Stimulated activated naive CD4-positive, alpha-beta T cell (primary cell): ENCODE measurements at regions not wholly inside any gene's neighbourhood (a gene's known extent, or its start where the extent isn't known, plus 50 kb on each side); places are given as distances from the start of the nearest gene placed in this dataset.

Experiments used
- DNase-seq, 6 experiments: peaks; one replicate each; lab custom pipeline; 2025; lab: John Stamatoyannopoulos, UW

DNA sequence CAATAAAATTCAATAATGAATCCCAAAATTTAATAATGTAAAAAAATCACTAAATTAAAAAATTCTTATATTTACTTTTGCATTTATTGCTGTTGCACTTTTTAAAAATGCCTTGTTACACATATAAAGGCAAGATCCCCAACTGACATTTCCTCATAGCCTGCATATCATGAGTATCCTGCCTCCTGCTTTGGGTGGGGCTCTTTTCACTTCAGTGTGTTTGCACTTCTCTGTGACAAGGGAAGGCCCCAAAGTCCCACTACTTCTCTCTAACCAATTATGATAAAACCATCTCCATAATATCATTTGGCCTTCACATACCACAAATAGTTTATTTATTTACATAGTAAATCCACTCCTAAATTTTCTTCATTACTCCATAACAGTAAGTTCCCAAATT, 446.1 kb upstream of the MARCKS start:
- DNase-seq, result no peak

DNA sequence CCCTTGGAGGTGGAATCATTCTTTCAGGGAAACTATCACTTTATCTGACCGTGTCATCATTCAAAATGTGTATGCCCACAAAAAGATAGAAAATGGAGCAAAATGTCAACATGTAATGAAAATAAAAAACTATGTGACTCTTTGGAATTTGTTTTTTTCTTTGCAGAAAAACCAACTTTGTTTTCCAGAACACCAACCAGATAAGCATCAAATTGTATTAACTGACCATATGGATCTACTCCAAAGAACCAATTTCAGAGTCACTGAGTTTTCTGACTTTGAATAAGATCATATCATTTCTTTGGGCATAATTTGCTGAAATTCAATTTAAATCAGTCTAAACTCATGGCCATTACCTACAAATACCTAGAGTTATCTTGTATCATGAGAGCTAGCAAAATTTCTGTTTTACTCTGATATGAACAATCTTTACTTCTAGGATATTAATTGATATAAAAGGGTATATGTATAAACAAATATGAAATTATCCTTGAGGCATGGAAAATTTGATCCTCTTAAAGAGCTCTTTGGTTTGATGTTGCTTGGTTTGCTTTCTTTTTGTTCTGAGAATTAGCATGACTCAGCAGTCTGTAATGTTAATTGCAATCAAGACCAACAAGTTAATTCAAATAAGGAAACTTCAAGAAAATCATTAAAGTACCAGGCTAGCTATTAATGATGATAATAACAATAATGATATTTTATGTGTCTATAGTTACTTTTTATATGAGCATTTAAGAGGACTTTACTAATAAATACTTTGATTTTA, 444.4 kb upstream of the MARCKS start:
- no peak for DNase-seq

DNA sequence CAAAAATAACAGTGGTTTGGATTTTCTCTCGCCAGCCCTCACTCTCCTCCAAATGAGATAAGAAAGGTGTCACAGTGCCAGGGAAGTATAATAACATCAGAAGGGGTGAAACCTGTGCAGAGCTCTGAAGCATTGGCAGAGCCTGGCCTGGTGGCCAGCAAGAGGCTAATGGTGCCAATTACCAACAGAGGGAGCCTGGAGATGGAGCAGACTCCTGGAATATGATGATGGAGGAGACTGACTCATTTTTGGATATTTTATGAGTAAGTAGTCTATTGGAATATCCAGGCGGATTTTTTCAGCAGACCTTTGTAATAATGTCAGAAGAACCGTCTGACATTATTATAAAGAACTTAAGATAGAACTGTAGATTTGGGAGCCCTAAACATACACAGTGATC, 442.6 kb upstream of the MARCKS start:
- DNase-seq, result no peak

DNA sequence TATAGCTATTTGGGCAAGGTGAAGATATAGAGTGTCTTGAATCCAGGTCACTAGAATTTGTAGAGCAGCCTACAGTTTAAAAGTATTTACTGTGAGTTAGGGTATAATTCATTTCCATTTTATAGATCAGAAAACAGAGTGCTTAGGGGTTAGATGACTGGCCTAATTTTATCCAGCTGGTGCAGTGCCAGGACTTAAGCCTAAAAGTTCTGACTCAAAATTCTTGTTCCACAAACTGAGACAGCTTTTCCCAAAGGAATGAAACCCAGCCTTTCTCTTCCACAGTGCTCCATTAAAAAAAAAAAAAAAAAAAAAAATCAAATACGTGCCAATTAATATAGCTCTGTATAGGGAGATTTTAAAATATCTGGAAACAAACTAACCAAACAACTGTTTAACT, 441.0 kb upstream of the MARCKS start:
- DNase-seq, result no peak

DNA sequence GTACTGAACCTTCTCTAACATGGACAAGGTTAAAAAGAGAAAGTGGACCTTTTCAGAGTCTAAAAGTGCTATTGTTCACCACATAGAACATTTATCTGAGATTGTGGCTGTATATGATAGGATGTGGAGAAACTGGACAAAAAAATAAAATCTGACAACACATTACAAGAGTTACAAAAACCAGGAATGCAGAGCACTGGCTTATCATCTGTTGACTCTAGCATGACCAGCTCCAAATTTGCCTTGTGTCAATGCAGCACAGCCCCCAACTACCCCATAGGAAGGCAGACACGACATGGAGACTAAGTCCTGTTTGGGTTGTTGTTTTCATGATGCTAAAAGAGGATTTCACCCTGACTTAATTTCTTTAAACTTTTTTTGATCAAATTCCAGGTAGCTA, 436.9 kb upstream of the MARCKS start:
- no peak for DNase-seq

DNA sequence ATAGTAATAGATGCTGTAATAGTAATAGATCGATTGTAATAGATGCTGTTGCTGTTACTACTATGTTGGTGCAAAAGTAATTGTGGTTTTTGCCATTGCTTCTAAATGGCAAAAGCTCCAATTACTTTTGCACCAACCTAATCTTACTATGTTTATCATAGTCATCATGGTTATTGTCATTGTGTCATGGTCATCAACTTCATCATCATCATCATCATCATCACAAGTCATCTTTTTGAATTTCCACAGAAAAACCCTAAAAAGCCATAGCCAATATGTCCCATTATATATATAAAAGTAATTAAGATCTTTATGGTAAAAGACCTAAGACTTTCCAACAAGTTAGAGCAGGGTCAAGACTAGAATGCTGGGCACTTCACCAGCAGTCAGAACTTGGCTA, 435.1 kb upstream of the MARCKS start:
- DNase-seq, result no peak

DNA sequence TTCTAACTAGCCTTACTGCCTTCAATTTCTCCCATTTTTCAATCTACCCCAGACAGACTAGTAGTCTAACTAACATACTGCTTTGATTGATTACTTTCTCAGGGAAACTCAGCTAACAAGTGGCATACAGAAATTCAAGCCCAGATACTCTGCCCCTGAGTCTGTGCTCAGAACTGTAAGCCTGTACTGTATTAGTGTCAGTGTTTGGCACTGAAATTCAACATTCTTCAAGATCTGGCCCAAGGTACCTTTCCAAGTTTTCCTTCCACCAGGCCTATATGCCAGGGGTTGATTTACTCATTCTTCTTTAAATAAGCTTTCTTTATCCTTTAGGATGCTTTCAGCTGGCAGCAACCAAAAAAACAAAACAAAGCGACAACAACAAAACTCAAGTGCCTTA, 433.2 kb upstream of the MARCKS start:
- no peak for DNase-seq

DNA sequence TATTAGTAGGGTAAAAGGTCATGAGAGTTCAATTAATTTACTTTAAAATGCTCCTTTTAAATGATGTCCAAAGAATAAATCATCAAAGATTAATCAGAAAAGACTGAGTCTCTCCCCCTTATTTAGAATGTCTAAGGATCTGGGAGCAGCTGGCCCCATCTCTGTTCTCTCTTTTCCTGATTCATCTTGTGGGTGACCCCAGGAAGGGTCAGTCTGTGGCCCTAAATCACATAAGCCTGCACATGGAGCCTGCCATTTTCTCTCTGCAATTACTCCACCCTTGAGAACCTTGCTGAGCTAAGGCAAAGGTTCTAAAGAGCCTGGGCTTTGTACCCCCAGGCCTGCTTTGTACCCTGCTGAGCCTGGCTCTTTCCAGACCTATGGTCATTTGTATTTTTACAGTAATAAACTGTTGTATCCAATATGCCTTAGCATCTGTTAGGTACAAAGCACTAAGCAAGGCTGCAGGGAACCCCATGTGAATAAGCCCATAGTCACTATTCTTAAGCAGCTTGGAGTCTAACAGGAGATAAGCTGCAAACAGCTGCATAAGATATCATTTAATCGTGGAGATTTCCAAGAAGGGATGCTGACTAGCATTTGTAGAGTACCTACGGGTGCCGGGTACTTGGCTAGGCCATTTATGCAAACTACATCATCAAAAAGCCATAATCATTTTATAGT, 431.0 kb upstream of the MARCKS start:
- no peak for DNase-seq

DNA sequence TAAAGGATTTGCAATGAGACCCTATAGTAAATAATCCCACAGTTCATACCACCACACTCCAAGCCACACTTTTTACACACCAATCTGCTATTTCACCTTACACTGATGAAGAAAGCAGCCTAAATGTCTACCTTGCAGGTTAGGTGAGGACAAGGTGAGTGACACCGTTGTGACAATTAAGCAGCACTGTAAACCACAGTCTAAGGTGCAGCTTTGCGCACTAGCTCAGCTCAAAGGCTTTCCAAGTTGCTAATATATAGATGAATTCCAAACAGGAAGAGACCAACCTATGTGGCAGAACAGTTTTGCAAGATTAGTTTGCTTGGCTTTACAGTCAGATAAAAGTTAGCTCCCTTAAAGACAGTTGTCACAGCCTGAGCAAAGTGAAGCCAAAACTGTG, 429.5 kb upstream of the MARCKS start:
- no peak for DNase-seq

DNA sequence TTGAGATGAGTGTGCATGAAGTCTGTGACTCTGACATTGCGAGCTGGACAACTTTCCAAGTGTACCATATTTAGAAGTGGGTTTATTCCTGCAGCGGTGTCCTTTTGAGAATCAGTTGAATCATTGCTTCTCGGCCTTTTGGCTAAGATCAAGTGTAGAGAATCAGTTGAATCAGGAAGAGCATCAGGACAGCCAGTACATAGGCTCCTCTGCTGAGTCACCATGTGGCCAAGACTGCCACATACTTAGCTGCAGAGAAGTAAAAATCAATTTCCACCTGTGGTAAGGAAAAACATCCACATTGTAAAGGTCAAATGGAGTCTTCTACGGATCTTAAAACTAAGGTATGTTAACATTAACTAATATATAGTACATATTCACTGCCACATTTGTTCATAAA, 428.4 kb upstream of the MARCKS start:
- no peak for DNase-seq

DNA sequence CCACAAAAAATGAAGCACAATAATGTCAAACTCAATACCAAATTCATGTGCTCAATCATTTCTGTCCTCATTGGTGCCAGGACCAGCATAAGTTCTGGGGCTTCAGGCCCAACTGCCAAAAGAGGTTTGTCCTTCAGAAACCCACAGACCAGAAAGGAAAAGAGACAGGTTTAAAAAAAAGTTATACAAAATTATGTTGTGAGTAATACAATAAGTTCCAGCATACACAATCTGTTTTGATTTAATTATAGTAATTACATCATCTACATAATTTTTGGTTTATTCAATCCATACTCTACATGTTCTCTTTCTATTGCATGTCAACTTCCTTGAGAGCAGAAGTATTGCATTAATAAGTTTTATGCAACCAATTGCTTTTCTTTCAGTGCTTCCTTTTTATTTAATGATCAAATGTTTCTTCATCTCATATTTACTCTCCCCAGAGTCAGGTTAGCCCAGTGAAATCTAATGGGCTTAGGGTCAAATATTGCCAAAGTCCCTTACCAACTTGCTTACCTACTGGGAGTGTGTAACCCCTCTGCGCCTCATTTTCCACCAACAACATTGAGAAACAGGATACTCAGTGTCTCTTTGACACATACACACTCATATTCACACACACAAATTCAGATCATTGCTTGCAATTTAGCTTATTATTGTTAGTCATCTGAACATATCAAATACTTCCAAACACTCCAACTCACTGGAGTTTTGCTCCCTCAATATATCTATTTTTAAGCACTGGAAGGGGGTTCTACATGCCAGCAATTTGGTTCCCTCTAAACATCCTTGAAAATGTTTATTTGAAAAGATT, 424.4 kb upstream of the MARCKS start:
- no peak for DNase-seq

DNA sequence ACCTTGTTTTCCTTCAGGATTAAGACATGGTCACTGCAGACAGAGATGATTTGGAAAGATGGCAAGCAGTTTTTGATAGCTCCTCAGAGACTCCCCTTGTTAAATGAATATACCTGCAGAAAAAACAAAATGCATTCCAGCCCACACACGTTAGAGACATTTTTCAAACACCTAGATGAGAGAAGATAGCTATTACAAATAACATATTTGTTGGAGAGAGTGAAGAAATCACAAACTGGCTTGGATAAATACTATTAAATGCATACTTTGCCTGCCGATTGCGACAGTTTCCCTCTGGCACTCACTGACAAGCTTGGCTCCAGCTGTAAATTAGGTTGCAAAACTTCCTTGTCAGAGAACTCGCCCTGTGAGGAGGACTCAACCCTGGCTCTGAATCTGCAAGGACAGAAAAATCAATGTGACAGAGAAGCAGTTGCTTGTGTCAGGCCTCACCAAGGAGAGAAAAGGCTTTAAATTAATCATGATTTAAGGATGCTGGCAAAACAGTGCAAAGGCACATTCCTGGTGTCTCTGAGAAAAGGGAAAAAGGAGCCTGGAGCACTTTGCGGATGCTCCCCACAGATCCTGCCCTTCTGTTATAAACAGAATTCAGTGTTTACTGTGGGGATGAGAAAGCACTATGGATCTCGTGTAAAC, 423.7 kb upstream of the MARCKS start:
- DNase-seq, result no peak

DNA sequence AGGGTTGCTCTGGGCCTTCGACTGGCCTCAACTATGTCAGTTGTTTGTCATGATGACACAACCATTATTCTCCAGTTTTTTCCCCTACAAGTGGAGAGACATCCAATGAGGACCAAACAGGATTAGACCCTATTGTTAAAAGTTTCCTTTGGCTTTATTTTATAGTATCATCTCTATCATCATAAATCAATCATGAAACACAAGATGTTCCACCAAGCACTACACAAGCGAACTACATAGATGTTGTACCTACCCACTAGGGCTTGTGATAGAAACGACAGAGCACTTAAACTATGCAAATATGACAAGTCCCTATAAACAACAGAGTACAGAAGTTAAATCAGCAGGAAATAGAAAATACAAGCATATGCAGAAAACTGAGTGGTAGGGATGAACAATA, 422.5 kb upstream of the MARCKS start:
- DNase-seq, result no peak

DNA sequence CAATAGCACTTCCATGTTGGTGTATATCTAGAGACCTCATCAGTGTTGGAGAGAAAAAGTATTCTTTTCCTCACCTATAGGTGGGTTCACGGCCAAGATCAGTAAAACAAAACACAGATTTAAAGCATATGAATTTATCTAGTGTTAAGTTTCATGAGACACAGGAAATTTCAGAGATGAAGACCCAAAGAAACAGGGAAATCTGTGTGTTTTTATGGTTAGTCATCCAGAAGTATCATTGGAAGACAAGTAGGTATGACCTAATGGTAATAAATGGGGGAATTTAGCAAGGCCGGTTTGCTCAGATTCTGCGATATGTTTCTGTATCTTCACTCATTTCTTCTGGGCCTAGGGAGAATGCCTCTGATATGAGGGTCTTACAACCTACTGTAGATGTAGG, 419.6 kb upstream of the MARCKS start:
- no peak for DNase-seq

DNA sequence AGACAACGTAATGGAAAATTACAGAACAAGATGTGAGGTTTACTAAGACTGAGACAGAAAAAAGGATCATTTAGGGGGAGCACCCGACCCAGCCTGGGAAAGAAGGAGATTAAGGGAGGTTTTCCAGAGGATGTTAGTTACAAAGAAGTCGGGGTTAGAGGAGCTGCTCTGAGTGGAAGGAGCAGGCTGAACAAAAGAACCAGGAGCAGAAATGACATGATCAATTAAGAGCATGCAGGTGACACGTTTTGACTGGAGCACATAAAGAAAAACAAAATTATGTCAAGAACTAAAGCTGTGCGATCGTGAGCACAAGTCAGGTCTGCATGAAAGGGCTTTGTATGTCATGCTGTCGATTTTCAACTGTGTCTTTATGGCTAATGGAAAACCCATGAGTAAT, 417.3 kb upstream of the MARCKS start:
- DNase-seq, result no peak

DNA sequence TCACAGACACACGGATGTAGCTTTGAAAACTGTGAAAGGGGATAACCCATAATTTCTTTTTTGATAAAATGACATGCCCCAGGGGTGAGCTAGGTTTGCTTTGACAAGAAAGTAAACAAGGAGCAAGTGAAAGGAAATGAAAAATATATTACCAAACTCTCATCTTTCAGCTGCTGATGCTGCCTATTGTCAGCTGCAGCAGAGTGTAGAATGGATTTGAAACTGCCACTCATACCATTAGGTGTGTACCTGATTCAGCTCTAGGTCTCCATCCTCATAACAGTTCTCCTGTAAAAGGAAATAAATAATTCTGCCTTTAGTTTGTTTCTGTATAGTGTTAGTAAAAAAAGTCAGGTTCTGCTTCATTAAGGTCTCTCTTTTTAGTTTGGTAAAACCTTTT, 415.1 kb upstream of the MARCKS start:
- no peak for DNase-seq

DNA sequence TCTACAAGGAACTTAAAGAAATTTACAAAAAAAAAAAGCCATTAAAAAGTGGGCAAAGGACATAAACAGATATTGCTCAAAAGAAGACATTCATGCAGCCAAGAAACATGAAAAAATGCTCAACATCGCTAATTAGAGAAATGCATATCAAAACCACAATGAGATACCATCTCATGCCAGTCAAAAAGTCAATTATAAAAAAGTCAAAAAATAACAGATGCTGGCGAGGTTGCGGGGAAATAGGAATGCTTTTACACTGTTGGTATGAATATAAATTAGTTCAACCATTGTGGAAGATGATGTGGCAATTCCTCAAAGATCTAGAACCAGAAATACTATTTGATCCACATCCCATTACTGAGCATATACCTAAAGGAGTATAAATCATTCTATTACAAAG, 411.9 kb upstream of the MARCKS start:
- DNase-seq, result no peak

DNA sequence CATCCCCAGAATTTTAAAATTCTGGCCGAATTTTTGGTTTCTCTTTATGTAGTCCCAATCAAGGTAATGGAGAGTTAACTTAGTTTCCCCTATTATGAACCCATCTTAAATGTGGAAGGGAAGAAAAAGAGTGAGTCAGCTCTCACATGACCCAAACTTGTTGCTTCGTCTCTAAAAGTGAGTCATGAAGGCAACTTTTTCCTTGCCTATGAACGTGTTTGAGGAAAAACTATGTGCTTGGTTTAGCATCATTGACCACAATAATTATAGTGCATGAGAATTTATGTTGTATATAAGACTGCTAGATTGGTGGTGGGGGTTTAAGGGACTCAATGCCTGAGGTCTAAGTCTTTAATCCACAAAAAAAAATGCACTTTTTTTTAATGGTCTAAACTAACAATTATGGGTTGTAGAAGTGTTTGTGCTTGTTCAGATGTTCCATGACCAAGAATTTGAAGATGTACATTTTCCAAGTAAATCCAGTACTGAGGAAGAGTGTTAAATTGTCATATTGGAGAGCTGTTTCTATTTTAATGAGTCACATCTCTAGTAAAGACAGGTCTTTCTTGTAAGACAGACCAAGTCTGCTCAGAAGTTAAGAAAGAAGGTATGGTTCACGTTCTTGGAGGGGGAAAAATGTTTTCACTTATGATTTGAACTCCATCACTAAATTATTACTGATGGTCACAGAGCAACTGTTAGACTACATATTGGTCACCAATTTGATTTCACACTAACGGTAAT, 409.9 kb upstream of the MARCKS start:
- no peak for DNase-seq

DNA sequence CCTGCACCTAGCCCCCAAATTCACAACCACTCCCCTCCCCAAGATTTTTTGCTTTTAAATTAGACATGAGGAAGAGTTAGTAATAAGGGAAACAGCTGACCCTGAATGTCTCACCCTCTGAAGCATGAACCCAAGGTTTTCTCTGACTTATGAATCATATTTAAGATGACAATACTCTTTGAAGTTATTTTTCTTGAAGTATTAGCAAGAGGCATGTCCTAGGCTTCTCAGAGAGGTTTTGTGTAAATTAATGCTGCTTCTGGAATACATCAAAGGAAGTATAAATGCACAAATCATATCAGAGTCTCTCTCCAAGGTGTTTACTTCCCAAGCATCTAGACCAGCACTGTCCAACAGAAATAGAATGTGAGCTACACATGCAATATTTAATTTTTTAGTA, 408.1 kb upstream of the MARCKS start:
- DNase-seq, result no peak

DNA sequence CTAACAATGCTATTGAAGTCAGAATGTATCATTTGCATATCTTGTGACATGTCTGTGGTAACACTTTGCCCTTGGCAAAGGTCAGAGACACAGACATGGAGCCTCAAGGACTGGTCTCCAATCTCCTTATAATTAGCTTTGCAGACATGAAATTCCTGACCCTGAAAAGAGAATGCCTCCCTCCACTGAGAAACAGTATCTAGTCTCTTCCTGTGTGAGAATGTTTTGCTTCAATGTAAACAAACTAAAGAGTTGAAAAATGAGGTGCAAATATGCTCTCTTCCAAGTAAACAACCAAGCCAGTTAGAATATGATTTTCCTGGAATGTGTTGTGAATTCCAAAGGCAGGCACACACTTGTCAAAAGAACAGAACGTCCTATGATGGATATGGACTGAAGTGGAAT, 407.1 kb upstream of the MARCKS start:
- no peak for DNase-seq

DNA sequence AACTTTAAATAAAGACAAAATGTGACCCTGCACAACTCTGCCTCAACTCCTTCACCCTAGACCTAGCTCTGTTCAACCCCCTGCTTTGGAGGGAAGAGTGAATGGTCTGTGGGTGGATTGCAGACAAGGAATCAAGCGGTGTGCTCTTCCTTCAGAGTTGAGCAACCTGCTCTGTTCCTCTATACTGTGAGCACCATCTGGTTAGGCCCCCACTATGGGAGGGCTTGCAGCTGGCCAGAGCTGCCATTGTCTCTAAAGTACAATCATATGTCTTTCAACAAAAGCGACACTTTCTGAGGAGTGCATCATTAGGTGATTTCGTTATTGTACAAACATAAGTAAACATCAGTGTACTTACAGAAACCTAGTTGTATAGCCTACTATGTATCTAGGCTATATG, 406.1 kb upstream of the MARCKS start:
- DNase-seq, result no peak

DNA sequence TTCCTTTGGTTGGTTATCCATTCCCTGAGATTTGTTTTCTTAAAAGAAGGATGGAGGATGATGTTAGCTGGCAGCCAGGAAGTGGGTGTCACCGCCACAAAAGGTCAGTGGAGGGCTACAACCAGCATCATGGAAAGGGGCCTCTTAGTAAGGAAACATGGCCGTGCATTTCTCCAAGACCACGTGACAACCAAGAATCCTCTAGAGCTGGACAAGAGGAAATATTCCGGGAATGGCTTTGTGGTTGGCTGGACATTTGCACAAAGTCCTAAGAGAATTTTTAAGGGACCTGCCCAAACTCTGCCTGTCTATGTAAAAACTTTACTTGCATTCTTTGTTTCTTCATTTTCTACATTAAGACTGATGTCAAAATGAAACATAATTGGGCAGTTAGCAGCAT, 399.9 kb upstream of the MARCKS start:
- no peak for DNase-seq
